ENCODE measurements at regions not wholly inside any gene's neighbourhood (a gene's known extent, or its start where the extent isn't known, plus 50 kb on each side); places are given as distances from the start of the nearest gene placed in this dataset.

- FAIRE-seq (no peak), DNase-seq (ENCODE audit: low read depth, low spot score) (no peak)
- Histone ChIP-seq H3K9ac (ENCODE audit: control insufficient read depth, extremely low read depth, insufficient read depth, low read length) (no peak overlapping the region), H3K79me2 (ENCODE audit: control insufficient read depth, insufficient read depth, low read length) (no peaks in the 10 kb centered on the region), H3K36me3 (ENCODE audit: control insufficient read depth in 2 of 2, extremely low read depth in 1 of 2, insufficient read depth in 2 of 2, low read length in 2 of 2) (no peaks in the 10 kb centered on the region), H2AFZ (ENCODE audit: control insufficient read depth, low read length) (no peak overlapping the region), H3K27ac (ENCODE audit: control insufficient read depth, insufficient read depth, low read length) (no peak overlapping the region), H3K9me1 (ENCODE audit: control insufficient read depth, extremely low read depth, insufficient read depth, low read length) (no peaks in the 10 kb centered on the region), H4K20me1 (ENCODE audit: control insufficient read depth, extremely low read depth, insufficient read depth, low read length) (no peaks in the 10 kb centered on the region), H3K4me3 (ENCODE audit: control insufficient read depth in 2 of 3, extremely low read depth in 1 of 3, insufficient read depth in 2 of 3, low read depth in 1 of 3, low read length in 3 of 3) (no peak overlapping the region), H3K4me2 (ENCODE audit: control insufficient read depth, extremely low read depth, insufficient read depth, low read depth, low read length) (no peak overlapping the region), H3K9me3 (ENCODE audit: control insufficient read depth, low read depth, low read length) (no peaks in the 10 kb centered on the region), H3K4me1 (ENCODE audit: control insufficient read depth, extremely low read depth, insufficient read depth, low read length) (no peaks in the 10 kb centered on the region), H3K27me3 (ENCODE audit: control insufficient read depth, extremely low read depth, insufficient read depth, low read length) (no peaks in the 10 kb centered on the region)
- TF ChIP-seq CTCF (optimal IDR thresholded peaks at IDR 0.05 in 1 of 3, IDR thresholded peaks at IDR 0.05 in 1 of 3, conservative IDR thresholded peaks at IDR 0.05 in 1 of 3; ENCODE audit: extremely low read depth in 1 of 3, insufficient read depth in 2 of 3, low read length in 3 of 3) (no peak), EZH2 (IDR thresholded peaks at IDR 0.05; ENCODE audit: low read length) (no peak)
- dilution Hi-C loops (cut with MboI; ENCODE audit: extremely low pct_ligation_motif_present, low sequenced_read_pairs), result no loop called here
Observed at GRCh38 chrX:15908603-15909290, 54.1 kb upstream of the AP1S2 start.

DNA sequence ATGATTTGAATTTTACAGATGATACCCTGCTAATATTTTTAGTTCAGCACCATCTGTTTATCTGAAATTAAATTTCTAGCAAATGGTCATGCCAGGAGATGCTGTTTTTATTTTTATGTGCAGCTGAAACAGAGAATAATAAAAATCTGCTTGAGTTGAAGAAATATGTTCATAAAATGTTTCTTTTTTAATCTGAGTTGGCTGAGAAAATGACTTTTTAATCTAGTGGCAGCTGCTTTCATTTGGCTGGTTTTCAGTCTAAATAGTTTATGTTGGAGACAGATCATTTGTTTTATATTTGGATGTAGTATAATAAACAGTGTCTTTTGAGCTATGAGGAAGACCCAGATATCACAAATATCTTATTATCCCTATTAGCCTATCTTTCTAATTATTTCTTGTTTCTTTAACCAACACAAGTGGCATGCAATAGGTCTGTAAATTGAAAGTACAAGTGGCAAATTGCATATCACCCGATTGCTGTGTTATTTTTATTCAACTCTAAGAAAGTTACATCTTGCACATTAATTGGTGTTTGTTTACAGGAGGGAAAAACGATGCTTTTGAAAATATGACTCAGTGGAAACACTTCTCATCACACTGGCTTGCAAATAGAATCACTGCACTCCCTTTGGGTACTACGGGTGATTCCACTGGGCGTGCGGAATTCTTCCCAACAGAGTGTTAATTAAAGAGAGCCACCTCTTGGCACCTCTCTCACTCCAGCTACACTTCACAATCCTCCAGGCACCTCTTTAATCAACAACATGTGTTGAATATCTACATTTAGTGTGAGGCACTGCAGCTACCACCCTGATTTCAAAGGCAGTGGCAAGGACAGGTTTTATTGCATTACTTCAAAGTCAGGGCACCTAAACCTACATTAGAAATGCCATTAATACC is 51.7 kb upstream of the AP1S2 start:
- dilution Hi-C loops (cut with MboI; ENCODE audit: extremely low pct_ligation_motif_present, low sequenced_read_pairs), result no loop called here
- Histone ChIP-seq H3K9me3 (ENCODE audit: control insufficient read depth, low read depth, low read length) (no peaks in the 10 kb centered on the region), H3K79me2 (ENCODE audit: control insufficient read depth, insufficient read depth, low read length) (no peaks in the 10 kb centered on the region), H4K20me1 (ENCODE audit: control insufficient read depth, extremely low read depth, insufficient read depth, low read length) (no peaks in the 10 kb centered on the region), H2AFZ (ENCODE audit: control insufficient read depth, low read length) (no peak overlapping the region), H3K4me1 (ENCODE audit: control insufficient read depth, extremely low read depth, insufficient read depth, low read length) (no peaks in the 10 kb centered on the region), H3K4me2 (ENCODE audit: control insufficient read depth, extremely low read depth, insufficient read depth, low read depth, low read length) (no peak overlapping the region), H3K9ac (ENCODE audit: control insufficient read depth, extremely low read depth, insufficient read depth, low read length) (no peak overlapping the region), H3K4me3 (ENCODE audit: control insufficient read depth in 2 of 3, extremely low read depth in 1 of 3, insufficient read depth in 2 of 3, low read depth in 1 of 3, low read length in 3 of 3) (no peak overlapping the region), H3K9me1 (ENCODE audit: control insufficient read depth, extremely low read depth, insufficient read depth, low read length) (no peaks in the 10 kb centered on the region), H3K27ac (ENCODE audit: control insufficient read depth, insufficient read depth, low read length) (no peak overlapping the region), H3K27me3 (ENCODE audit: control insufficient read depth, extremely low read depth, insufficient read depth, low read length) (no peaks in the 10 kb centered on the region), H3K36me3 (ENCODE audit: control insufficient read depth in 2 of 2, extremely low read depth in 1 of 2, insufficient read depth in 2 of 2, low read length in 2 of 2) (no peaks in the 10 kb centered on the region)
- TF ChIP-seq EZH2 (IDR thresholded peaks at IDR 0.05; ENCODE audit: low read length), result no peak
- TF ChIP-seq CTCF (optimal IDR thresholded peaks at IDR 0.05 in 1 of 3, IDR thresholded peaks at IDR 0.05 in 1 of 3, conservative IDR thresholded peaks at IDR 0.05 in 1 of 3; ENCODE audit: extremely low read depth in 1 of 3, insufficient read depth in 2 of 3, low read length in 3 of 3), result no peak
- FAIRE-seq (no peak), DNase-seq (ENCODE audit: low read depth, low spot score) (no peak)

Small RNAs in the stretch of these regions (small RNA-seq; reads per million reads assigned to genes)
- 0 reads per million in 3 experiments for gene RNU5F-7P (ENCODE audit: insufficient read length in 3 of 3, low read depth in 3 of 3, low replicate concordance in 1 of 3)

Measured in keratinocyte (primary cell).